VCaP (cell line): ENCODE measurements at regions not wholly inside any gene's neighbourhood (a gene's known extent, or its start where the extent isn't known, plus 50 kb on each side); places are given as distances from the start of the nearest gene placed in this dataset.
A peak's percentile ranks its signal among the peaks of the same experiment; 100 is the strongest.

Source experiments
- H3K27ac ChIP-seq: fragments of 450-650 bp; 2 replicates; pipeline ENCODE4 v1.5.1; 2017
- CTCF ChIP-seq: fragments of 450-650 bp; conservative IDR thresholded peaks from 2 replicates; pipeline ENCODE4 v1.5.1; 2017; ENCODE audit warnings: mild to moderate bottlenecking, moderate library complexity

- TF ChIP-seq CTCF = no peak
- H3K27ac ChIP-seq = peak overlapping the region; percentile 89; the same call in 1 of the 2 replicates
Measured at GRCh38 chr21:17461014-17461413, 51.8 kb upstream of the CXADR start.

- H3K27ac ChIP-seq = peak overlapping the region; percentile 89
- TF ChIP-seq CTCF = no peak
Measured at GRCh38 chr21:17461582-17461981, 51.3 kb upstream of the CXADR start.

GRCh38 chr21:17462276-17462981 is 50.4 kb upstream of the CXADR start:
- H3K27ac ChIP-seq = peak overlapping the region; percentile 89
- no peak for TF ChIP-seq CTCF
